GM18502 (cell line): ENCODE measurements at regions not wholly inside any gene's neighbourhood (a gene's known extent, or its start where the extent isn't known, plus 50 kb on each side); places are given as distances from the start of the nearest gene placed in this dataset.

Experiments used
- ATAC-seq: cut with Tn5 transposase; IDR thresholded peaks from one replicate; pipeline ENCODE4 v1.9.1; 2021; ENCODE audit warnings: mild to moderate bottlenecking; ENCODE audit not compliant: unreplicated experiment, poor library complexity

- no peak for ATAC-seq
Measured at GRCh38 chr9:105859428-105860091, 165.2 kb downstream of the TMEM38B start.

- ATAC-seq: no peak
Measured at GRCh38 chr9:105860516-105860915, 166.2 kb downstream of the TMEM38B start.

- ATAC-seq: no peak
Measured at GRCh38 chr9:105861972-105862371, 167.6 kb downstream of the TMEM38B start.

GRCh38 chr9:105864248-105864898, 170.0 kb downstream of the TMEM38B start:
- no peak for ATAC-seq

GRCh38 chr9:105865285-105865684, 170.9 kb downstream of the TMEM38B start:
- no peak for ATAC-seq

- no peak for ATAC-seq
Measured at GRCh38 chr9:105871540-105871939, 177.2 kb downstream of the TMEM38B start.

GRCh38 chr9:105873801-105874200, 179.5 kb downstream of the TMEM38B start:
- ATAC-seq: no peak

GRCh38 chr9:105877721-105878120, 183.4 kb downstream of the TMEM38B start:
- ATAC-seq: peak; percentile 50

GRCh38 chr9:105879181-105879580, 184.8 kb downstream of the TMEM38B start:
- ATAC-seq: no peak

- no peak for ATAC-seq
Measured at GRCh38 chr9:105880517-105880916, 186.2 kb downstream of the TMEM38B start.

- ATAC-seq: no peak
Measured at GRCh38 chr9:105881021-105881420, 186.7 kb downstream of the TMEM38B start.

- ATAC-seq: peak; percentile 56
Measured at GRCh38 chr9:105881654-105882349, 187.5 kb downstream of the TMEM38B start.

- peak; percentile 96 for ATAC-seq
Measured at GRCh38 chr9:105883847-105884246, 189.5 kb downstream of the TMEM38B start.

- ATAC-seq: no peak
Measured at GRCh38 chr9:105884416-105884815, 190.1 kb downstream of the TMEM38B start.

- no peak for ATAC-seq
Measured at GRCh38 chr9:105886136-105886535, 191.8 kb downstream of the TMEM38B start.

GRCh38 chr9:105887679-105888078, 193.3 kb downstream of the TMEM38B start:
- ATAC-seq: no peak

GRCh38 chr9:105890046-105890822, 195.9 kb downstream of the TMEM38B start:
- no peak for ATAC-seq

GRCh38 chr9:105900123-105900522, 205.8 kb downstream of the TMEM38B start:
- no peak for ATAC-seq

- ATAC-seq: peak; percentile 84
Measured at GRCh38 chr9:105901514-105902109, 207.3 kb downstream of the TMEM38B start.

GRCh38 chr9:105908069-105908468, 213.7 kb downstream of the TMEM38B start:
- ATAC-seq: no peak
